Keratinocyte (primary cell): ENCODE measurements at regions not wholly inside any gene's neighbourhood (a gene's known extent, or its start where the extent isn't known, plus 50 kb on each side); places are given as distances from the start of the nearest gene placed in this dataset.

Experiments used
- CTCF ChIP-seq, 3 experiments: IDR thresholded peaks in 1 of 3; conservative IDR thresholded peaks in 1 of 3; optimal IDR thresholded peaks in 1 of 3; 2 replicates in 2 of 3; 3 replicates in 1 of 3; pipeline versions ENCODE3 to v1.5.1; 2011; ENCODE audit warnings: low read length in 3 of 3, mild to moderate bottlenecking in 3 of 3, moderate library complexity in 2 of 3, control low read depth in 1 of 3, inconsistent platforms in 1 of 3; ENCODE audit not compliant: insufficient read depth in 2 of 3; ENCODE audit errors: extremely low read depth in 1 of 3
- EZH2 ChIP-seq: IDR thresholded peaks from one replicate; pipeline ENCODE4 v1.6.1; 2012; ENCODE audit warnings: inconsistent platforms, mild to moderate bottlenecking, low read length, moderate library complexity

- no peak for TF ChIP-seq CTCF (optimal IDR thresholded peaks at IDR 0.05 in 1 of 3, IDR thresholded peaks at IDR 0.05 in 1 of 3, conservative IDR thresholded peaks at IDR 0.05 in 1 of 3; ENCODE audit: extremely low read depth in 1 of 3, insufficient read depth in 2 of 3, low read length in 3 of 3)
- TF ChIP-seq EZH2, result no peak
These were observed 1197.9 kb downstream of the VRK1 start for GRCh38 chr14:97995038-97995437.
